Fibroblast of lung (primary cell): ENCODE measurements at regions not wholly inside any gene's neighbourhood (a gene's known extent, or its start where the extent isn't known, plus 50 kb on each side); places are given as distances from the start of the nearest gene placed in this dataset.

Experiments
- DNase-seq, 2 donors: peaks; one replicate each; pipeline versions ENCODE4 v3.0.0 to v3.0.0-alpha.2; 2010; ENCODE audit warnings: low read depth in 2 of 2
- H2AFZ ChIP-seq: 2 replicates; pipeline ENCODE4 v1.5.1; 2012; ENCODE audit warnings: low read length, control low read depth, inconsistent platforms
- H3K27ac ChIP-seq: 2 replicates; pipeline ENCODE4 v1.5.1; 2011; ENCODE audit warnings: low read length, control low read depth; ENCODE audit not compliant: insufficient read depth
- H3K27me3 ChIP-seq: 2 replicates; pipeline ENCODE4 v1.5.1; 2011; ENCODE audit warnings: mild to moderate bottlenecking, low read length; ENCODE audit not compliant: control insufficient read depth, insufficient read depth
- H3K36me3 ChIP-seq: 2 replicates; pipeline ENCODE4 v1.5.1; 2011; ENCODE audit warnings: low read length; ENCODE audit not compliant: control insufficient read depth, insufficient read depth
- H3K4me1 ChIP-seq: 2 replicates; pipeline ENCODE4 v1.5.1; 2011; ENCODE audit warnings: low read length; ENCODE audit not compliant: control insufficient read depth, insufficient read depth; ENCODE audit errors: extremely low read depth
- H3K4me2 ChIP-seq: 2 replicates; pipeline ENCODE4 v1.5.1; 2011; ENCODE audit warnings: low read length, control low read depth; ENCODE audit not compliant: insufficient read depth; ENCODE audit errors: extremely low read depth
- H3K4me3 ChIP-seq, 4 experiments: fragments of 200-600 bp in 1 of 4; sonication (generic) in 1 of 4; replicated peaks in 1 of 4; 2 replicates each; pipeline ENCODE4 v1.5.1; 2011 to 2016; ENCODE audit warnings: low read length in 4 of 4, low read depth in 3 of 4, mild to moderate bottlenecking in 3 of 4, control low read depth in 2 of 4, inconsistent platforms in 1 of 4, mixed read lengths in 1 of 4; ENCODE audit not compliant: insufficient read depth in 1 of 4; ENCODE audit errors: control extremely low read depth in 1 of 4
- H3K79me2 ChIP-seq: 2 replicates; pipeline ENCODE4 v1.5.1; 2012; ENCODE audit warnings: mild to moderate bottlenecking, low read length, inconsistent platforms; ENCODE audit not compliant: control insufficient read depth, insufficient read depth
- H3K9ac ChIP-seq: 2 replicates; pipeline ENCODE4 v1.5.1; 2011; ENCODE audit warnings: mild to moderate bottlenecking, low read length, control low read depth; ENCODE audit not compliant: insufficient read depth
- H3K9me3 ChIP-seq: 2 replicates; pipeline ENCODE4 v1.5.1; 2012; ENCODE audit warnings: low read depth, low read length; ENCODE audit not compliant: control insufficient read depth, insufficient read depth
- H4K20me1 ChIP-seq: 2 replicates; pipeline ENCODE4 v1.5.1; 2011; ENCODE audit warnings: low read length; ENCODE audit not compliant: control insufficient read depth, insufficient read depth; ENCODE audit errors: extremely low read depth
- CTCF ChIP-seq, 2 donors: IDR thresholded peaks in 1 of 2; conservative IDR thresholded peaks in 1 of 2; 1 replicate in 1 of 2; 2 replicates in 1 of 2; pipeline ENCODE4 v1.5.1; 2011 to 2012; ENCODE audit warnings: low read length in 2 of 2, control low read depth in 1 of 2, inconsistent platforms in 1 of 2, low read depth in 1 of 2, mild to moderate bottlenecking in 1 of 2
- EZH2 ChIP-seq: IDR thresholded peaks from 2 replicates; pipeline ENCODE4 v1.5.1; 2012; ENCODE audit warnings: low read length, control low read depth, mild to moderate bottlenecking; ENCODE audit errors: missing control alignments

GRCh38 chr16:85162478-85163277 lies 50.4 kb upstream of the CIBAR2 start:
- peak; percentile 86 to 87 for DNase-seq
- peak overlapping the region; percentile 81 for H3K4me2 ChIP-seq
- peaks cover 24% of the 10 kb centered on the region for H3K4me1 ChIP-seq
- peaks cover 2% of the 10 kb centered on the region for H3K27me3 ChIP-seq
- peak overlapping the region; percentile 61 for H3K27ac ChIP-seq
- H2AFZ ChIP-seq = peak overlapping the region; percentile 54
- H4K20me1 ChIP-seq = no peaks in the 10 kb centered on the region
- TF ChIP-seq CTCF (conservative IDR thresholded peaks at IDR 0.05 in 1 of 2, IDR thresholded peaks at IDR 0.05 in 1 of 2; ENCODE audit: low read depth in 1 of 2, low read length in 2 of 2) (no peak), EZH2 (no peak)
- H3K4me3 ChIP-seq = no peak overlapping the region
- H3K79me2 ChIP-seq = no peaks in the 10 kb centered on the region
- H3K9me3 ChIP-seq = no peaks in the 10 kb centered on the region
- no peaks in the 10 kb centered on the region for H3K36me3 ChIP-seq
- H3K9ac ChIP-seq = no peak overlapping the region

- Histone ChIP-seq H3K9ac (no peak overlapping the region), H3K27ac (no peak overlapping the region)
These were observed 51.2 kb upstream of the CIBAR2 start for GRCh38 chr16:85163278-85164112.

More at GRCh38 chr16:85163278-85164112, 51.2 kb upstream of the CIBAR2 start:
- Histone ChIP-seq H3K4me3 (no peak overlapping the region), H3K4me1 (peaks cover 24% of the 10 kb centered on the region), H2AFZ (no peak overlapping the region), H3K36me3 (no peaks in the 10 kb centered on the region), H3K4me2 (no peak overlapping the region), H4K20me1 (no peaks in the 10 kb centered on the region), H3K79me2 (no peaks in the 10 kb centered on the region), H3K9me3 (no peaks in the 10 kb centered on the region), H3K27me3 (peaks cover 2% of the 10 kb centered on the region)
- no peak for TF ChIP-seq EZH2
- no peak for TF ChIP-seq CTCF (conservative IDR thresholded peaks at IDR 0.05 in 1 of 2, IDR thresholded peaks at IDR 0.05 in 1 of 2; ENCODE audit: low read depth in 1 of 2, low read length in 2 of 2)
- peak in 1 of 2 donors; percentile 40 for DNase-seq
